ENCODE measurements at regions not wholly inside any gene's neighbourhood (a gene's known extent, or its start where the extent isn't known, plus 50 kb on each side); places are given as distances from the start of the nearest gene placed in this dataset.

- DNase-seq, result no peak
Observed at GRCh38 chr2:104654811-104655210, 199.1 kb upstream of the POU3F3 start.

- peak; percentile 65 to 76 for DNase-seq
Observed at GRCh38 chr2:104656571-104657163, 197.2 kb upstream of the POU3F3 start.

GRCh38 chr2:104658144-104658835 lies 195.6 kb upstream of the POU3F3 start:
- peak; percentile 93 to 96 for DNase-seq

- DNase-seq, result peak; percentile 14 to 32
Observed at GRCh38 chr2:104658904-104659591, 194.9 kb upstream of the POU3F3 start.

- DNase-seq, result no peak
Observed at GRCh38 chr2:104660991-104661390, 192.9 kb upstream of the POU3F3 start.

DNA sequence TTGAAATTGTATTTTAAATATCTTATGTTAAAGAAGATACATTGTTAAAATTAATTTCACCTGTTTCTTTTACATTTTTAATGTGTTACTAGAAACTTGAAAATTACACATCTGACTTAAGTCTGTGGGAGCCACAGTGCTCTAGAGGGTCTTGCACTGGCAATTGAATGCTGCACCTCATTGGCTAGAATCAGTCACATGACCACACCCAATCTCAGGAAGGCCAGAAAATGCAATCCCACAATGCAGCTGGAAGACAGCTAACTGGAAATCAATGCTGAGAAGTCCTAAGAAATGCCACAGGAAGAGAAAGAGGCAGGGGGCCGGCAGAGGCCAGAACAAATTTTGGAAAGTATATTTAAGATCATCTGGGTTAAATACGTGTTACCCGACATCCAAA lies 189.2 kb upstream of the POU3F3 start:
- DNase-seq, result no peak

DNA sequence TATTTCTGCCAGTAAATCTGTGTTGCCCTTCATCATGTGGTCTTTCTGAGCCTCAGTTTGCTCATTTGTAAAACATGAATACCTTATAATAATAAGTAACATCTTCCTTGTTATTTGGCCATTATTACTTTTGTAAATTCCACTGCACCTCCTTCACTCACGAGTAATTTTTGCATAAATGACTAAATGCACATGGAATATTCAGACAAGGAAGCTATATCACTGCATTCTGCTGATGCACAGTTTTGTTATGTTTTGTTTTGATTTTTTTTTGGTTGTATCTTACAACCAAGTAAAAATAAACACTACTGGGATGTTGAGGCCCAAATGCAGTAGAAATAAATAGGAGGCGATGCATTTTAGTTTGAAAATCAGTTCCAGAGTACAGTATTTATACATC lies 185.3 kb upstream of the POU3F3 start:
- no peak for DNase-seq

- DNase-seq, result no peak
Observed at GRCh38 chr2:104673225-104673624, 180.7 kb upstream of the POU3F3 start.

GRCh38 chr2:104678181-104678580 lies 175.7 kb upstream of the POU3F3 start:
- DNase-seq, result peak; percentile 9 to 39

DNA sequence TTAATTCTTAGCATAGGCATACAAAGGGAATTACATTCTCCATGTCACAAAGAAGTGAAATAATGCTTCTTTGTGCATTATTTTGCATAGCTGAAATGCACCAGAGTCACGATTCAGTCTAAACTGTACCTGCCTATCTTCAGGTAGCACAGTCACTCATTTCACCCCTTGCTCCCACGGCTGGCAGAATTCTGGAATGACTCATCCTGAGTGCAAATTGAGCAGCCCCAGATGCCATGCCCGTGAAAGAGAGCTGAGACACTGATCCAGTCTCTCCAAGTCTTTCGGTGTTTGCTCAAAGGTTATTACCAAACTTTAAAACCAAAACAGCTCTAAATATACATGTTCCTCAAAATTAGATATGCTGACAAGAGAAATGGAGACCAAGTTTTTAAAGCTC lies 168.3 kb upstream of the POU3F3 start:
- DNase-seq, result no peak

DNA sequence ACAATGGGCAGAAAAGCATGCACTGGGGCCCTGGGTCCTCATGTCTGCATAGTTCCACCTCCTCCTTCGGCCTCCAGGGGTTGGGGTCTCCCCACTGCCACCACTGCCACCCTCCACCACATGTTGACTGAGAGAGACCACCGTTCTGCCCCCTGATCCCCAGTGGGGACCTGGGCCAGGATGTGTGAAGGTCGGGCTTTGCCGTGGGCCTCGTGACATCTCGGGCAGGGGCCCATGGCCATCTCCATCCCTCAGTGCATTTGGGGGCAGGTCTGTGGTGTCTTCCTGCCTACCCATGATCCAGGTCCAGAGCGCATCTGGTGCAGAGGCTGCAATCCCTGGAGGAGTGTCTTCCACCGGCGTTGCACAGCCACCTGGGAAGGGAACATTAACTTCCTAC lies 166.8 kb upstream of the POU3F3 start:
- DNase-seq, result no peak

- no peak for DNase-seq
Observed at GRCh38 chr2:104690255-104690984, 163.5 kb upstream of the POU3F3 start.

DNA sequence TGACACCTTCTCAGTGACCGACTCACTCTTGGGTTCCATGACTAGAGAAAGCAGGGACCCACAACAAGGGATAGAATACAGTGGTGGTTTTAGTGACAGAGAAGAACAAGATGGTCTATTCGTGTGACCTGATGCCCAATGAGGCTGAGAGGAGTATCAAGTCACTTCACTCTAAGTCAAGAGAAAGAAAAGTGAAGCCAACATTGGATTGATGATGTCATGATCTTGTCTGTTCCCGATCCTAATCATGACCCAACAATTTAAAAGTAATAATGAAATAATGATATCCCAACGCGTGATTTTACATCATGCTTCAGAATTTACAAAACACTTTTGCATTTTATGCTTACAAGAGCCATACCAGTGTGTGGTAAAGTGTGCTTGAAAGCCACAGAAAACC lies 155.6 kb upstream of the POU3F3 start:
- no peak for DNase-seq

GRCh38 chr2:104701411-104701911 lies 152.5 kb upstream of the POU3F3 start:
- no peak for DNase-seq

DNA sequence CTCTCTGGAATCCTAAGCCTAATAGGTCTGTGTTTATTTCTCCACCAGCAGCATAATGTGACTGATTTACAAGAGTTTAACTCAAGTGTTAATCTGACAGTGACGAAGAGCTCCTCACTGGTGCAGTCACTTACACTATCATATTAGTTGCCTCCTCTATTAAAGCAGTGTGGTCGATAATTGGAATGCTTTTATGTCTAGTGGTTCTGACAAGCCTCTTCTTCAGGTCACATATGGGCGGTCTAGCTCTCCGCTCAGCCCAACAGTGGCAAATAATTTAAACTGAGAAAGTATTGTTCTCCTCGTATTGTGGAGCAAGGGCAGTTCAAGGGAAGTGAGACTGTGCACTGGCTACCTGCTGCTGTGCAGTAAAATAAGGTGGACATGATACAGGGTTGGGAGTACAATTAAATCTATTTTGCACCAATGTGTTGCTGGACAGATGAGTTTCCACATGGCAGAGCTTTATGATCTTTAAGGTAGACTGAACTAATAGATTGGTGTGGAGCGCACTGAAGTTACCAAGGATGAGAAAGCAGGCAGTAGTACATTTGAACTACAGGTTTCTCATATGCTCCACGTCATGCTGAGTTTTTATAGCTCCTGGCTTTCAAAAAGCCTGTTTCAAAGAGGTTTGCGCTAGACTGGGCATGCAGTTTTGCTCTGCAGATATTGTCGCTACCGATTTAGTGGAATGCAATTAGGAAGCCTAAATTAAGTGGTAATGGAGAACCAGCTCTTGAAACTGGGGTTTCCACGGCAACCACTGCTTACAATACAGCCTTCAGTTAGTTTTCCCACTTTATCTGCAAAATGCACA lies 151.7 kb upstream of the POU3F3 start:
- no peak for DNase-seq

GRCh38 chr2:104703669-104704068 lies 150.2 kb upstream of the POU3F3 start:
- no peak for DNase-seq

GRCh38 chr2:104704496-104705245 lies 149.2 kb upstream of the POU3F3 start:
- no peak for DNase-seq

- no peak for DNase-seq
Observed at GRCh38 chr2:104707056-104707455, 146.9 kb upstream of the POU3F3 start.

GRCh38 chr2:104708967-104709366 lies 144.9 kb upstream of the POU3F3 start:
- no peak for DNase-seq

DNA sequence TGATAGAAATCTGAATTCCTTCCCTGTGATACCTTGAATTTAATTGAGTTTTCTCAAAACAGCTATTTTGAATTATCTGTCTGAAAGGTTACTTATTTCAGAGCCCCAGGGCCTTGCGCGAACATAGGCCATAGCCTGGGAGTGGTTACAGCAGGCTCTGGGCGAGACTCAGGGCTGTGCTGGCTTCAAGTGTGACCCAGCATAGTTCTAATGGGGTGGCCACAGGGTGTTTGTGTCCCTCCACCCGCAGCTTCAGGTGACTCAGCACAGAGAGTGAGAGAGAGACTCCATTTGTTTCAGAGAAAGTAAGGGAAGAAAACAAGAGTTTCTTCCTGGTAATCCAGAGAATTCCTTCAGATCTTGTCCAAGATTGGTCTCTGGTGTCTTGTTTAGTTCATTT lies 137.9 kb upstream of the POU3F3 start:
- no peak for DNase-seq

GRCh38 chr2:104733226-104733943 lies 120.5 kb upstream of the POU3F3 start:
- DNase-seq, result peak in 1 of 2 experiments; percentile 8

Data from Kasumi-1 (cell line).